ENCODE measurements at regions not wholly inside any gene's neighbourhood (a gene's known extent, or its start where the extent isn't known, plus 50 kb on each side); places are given as distances from the start of the nearest gene placed in this dataset.
A peak's percentile ranks its signal among the peaks of the same experiment; 100 is the strongest.

- FAIRE-seq = no peak
- no peak overlapping the region for H3K4me3 ChIP-seq (ENCODE audit: low read depth, low read length)
These were observed 583.4 kb upstream of the DPPA4 start for GRCh38 chr3:109920749-109921148.

GRCh38 chr3:109921509-109921908 lies 584.2 kb upstream of the DPPA4 start:
- FAIRE-seq = no peak
- TF ChIP-seq CTCF (IDR thresholded peaks at IDR 0.05; ENCODE audit: insufficient read depth, low read length, severe bottlenecking) = no peak
- no peaks in the 10 kb centered on the region for H3K27me3 ChIP-seq (ENCODE audit: control insufficient read depth, insufficient read depth, low read length)

More at GRCh38 chr3:109920749-109921148, 583.4 kb upstream of the DPPA4 start:
- no peaks in the 10 kb centered on the region for H3K36me3 ChIP-seq (ENCODE audit: control insufficient read depth, insufficient read depth, low read length)
- no peaks in the 10 kb centered on the region for H3K27me3 ChIP-seq (ENCODE audit: control insufficient read depth, insufficient read depth, low read length)
- no peak for TF ChIP-seq CTCF (IDR thresholded peaks at IDR 0.05; ENCODE audit: insufficient read depth, low read length, severe bottlenecking)
- no peak for DNase-seq (ENCODE audit: low read depth)

DNA sequence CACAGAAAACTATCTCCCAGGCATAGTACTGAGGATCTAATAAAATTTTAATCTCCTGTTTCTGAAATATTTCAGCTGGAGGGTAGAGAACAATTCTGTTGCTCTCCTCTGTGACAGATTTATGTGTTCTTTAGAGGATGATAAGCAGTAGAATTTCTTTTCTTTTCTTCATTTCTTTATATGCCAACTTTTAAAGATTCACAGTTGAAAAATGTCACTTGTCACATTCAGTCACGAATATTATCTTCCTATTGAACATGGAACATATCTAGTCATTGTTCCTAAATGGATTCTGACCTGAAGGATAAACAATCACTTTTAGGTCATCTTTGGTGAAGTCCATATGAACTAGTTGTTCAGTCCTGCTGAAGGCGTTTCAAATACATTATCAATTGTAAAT lies 585.5 kb upstream of the DPPA4 start:
- Histone ChIP-seq H3K36me3 (ENCODE audit: control insufficient read depth, insufficient read depth, low read length) (no peaks in the 10 kb centered on the region), H3K4me3 (ENCODE audit: low read depth, low read length) (no peak overlapping the region), H3K27me3 (ENCODE audit: control insufficient read depth, insufficient read depth, low read length) (no peaks in the 10 kb centered on the region)
- TF ChIP-seq CTCF (IDR thresholded peaks at IDR 0.05; ENCODE audit: insufficient read depth, low read length, severe bottlenecking) = no peak
- DNase-seq (ENCODE audit: low read depth) (no peak), FAIRE-seq (no peak)

More at GRCh38 chr3:109921509-109921908, 584.2 kb upstream of the DPPA4 start:
- no peak for DNase-seq (ENCODE audit: low read depth)
- no peak overlapping the region for H3K4me3 ChIP-seq (ENCODE audit: low read depth, low read length)
- no peaks in the 10 kb centered on the region for H3K36me3 ChIP-seq (ENCODE audit: control insufficient read depth, insufficient read depth, low read length)

DNA sequence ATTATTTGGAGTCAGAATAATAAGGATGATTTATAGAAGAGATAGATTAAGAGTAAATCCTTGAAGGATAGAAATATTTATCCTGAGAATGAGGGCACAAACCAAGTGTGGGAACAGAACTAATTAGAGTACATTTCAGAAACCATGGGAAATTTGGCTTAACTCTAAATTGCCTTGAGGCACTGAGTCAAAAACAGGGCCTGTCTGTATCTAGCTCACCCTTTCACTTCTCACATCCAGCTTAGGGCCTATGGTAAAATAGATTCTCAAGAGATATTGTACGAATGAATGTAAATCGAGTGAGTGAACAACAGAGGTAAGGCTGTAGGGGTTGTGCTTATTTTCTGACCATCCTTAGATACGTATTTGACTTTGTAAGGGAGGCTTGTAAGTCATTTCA lies 586.1 kb upstream of the DPPA4 start:
- Histone ChIP-seq H3K4me3 (ENCODE audit: low read depth, low read length) (no peak overlapping the region), H3K36me3 (ENCODE audit: control insufficient read depth, insufficient read depth, low read length) (no peaks in the 10 kb centered on the region), H3K27me3 (ENCODE audit: control insufficient read depth, insufficient read depth, low read length) (no peaks in the 10 kb centered on the region)
- DNase-seq (ENCODE audit: low read depth) (peak; percentile 37), FAIRE-seq (no peak)
- TF ChIP-seq CTCF (IDR thresholded peaks at IDR 0.05; ENCODE audit: insufficient read depth, low read length, severe bottlenecking) = no peak

GRCh38 chr3:109924196-109924595 lies 586.9 kb upstream of the DPPA4 start:
- TF ChIP-seq CTCF (IDR thresholded peaks at IDR 0.05; ENCODE audit: insufficient read depth, low read length, severe bottlenecking) = no peak
- Histone ChIP-seq H3K27me3 (ENCODE audit: control insufficient read depth, insufficient read depth, low read length) (no peaks in the 10 kb centered on the region), H3K36me3 (ENCODE audit: control insufficient read depth, insufficient read depth, low read length) (no peaks in the 10 kb centered on the region), H3K4me3 (ENCODE audit: low read depth, low read length) (no peak overlapping the region)
- no peak for DNase-seq (ENCODE audit: low read depth)
- no peak for FAIRE-seq

- H3K27me3 ChIP-seq (ENCODE audit: control insufficient read depth, insufficient read depth, low read length) = no peaks in the 10 kb centered on the region
- no peak for TF ChIP-seq CTCF (IDR thresholded peaks at IDR 0.05; ENCODE audit: insufficient read depth, low read length, severe bottlenecking)
- H3K36me3 ChIP-seq (ENCODE audit: control insufficient read depth, insufficient read depth, low read length) = no peaks in the 10 kb centered on the region
- no peak for DNase-seq (ENCODE audit: low read depth)
- no peak for FAIRE-seq
- H3K4me3 ChIP-seq (ENCODE audit: low read depth, low read length) = no peak overlapping the region
These were observed 589.0 kb upstream of the DPPA4 start for GRCh38 chr3:109926376-109926775.

Measured in bronchial epithelial cell (primary cell).